RWPE1 (cell line): ENCODE measurements at regions not wholly inside any gene's neighbourhood (a gene's known extent, or its start where the extent isn't known, plus 50 kb on each side); places are given as distances from the start of the nearest gene placed in this dataset.

ENCODE experiments used
- CTCF ChIA-PET: fragments of 350-600 bp; sonication (Branson Sonifier 250); formaldehyde crosslinking; extraction: SDS; loops from one replicate; lab custom pipeline; 2021; lab: Yijun Ruan, JAX
- POLR2A ChIA-PET: fragments of 400-600 bp; formaldehyde crosslinking; extraction: SDS; loops from one replicate; lab custom pipeline; 2020; ENCODE audit warnings: antibody characterized with exemption; ENCODE audit not compliant: low non-redundant PET; lab: Yijun Ruan, JAX
- DNase-seq: peaks from one replicate; pipeline ENCODE4 v3.0.0; 2012; ENCODE audit warnings: low spot score
- H3K27ac ChIP-seq: fragments of 450-650 bp; 2 replicates; pipeline ENCODE4 v1.5.1; 2017
- CTCF ChIP-seq: fragments of 450-650 bp; conservative IDR thresholded peaks from 2 replicates; pipeline ENCODE4 v1.5.1; 2017; ENCODE audit warnings: low read depth, mild to moderate bottlenecking

- no peak overlapping the region for H3K27ac ChIP-seq
- ChIA-PET CTCF (no interaction called here), POLR2A (no interaction called here)
- DNase-seq, result no peak
- no peak for TF ChIP-seq CTCF
Observed at GRCh38 chr12:73612551-73612950, 925.1 kb upstream of the ATXN7L3B start.

GRCh38 chr12:73623421-73623820 lies 914.2 kb upstream of the ATXN7L3B start:
- TF ChIP-seq CTCF, result no peak
- DNase-seq, result no peak
- ChIA-PET CTCF (no interaction called here), POLR2A (no interaction called here)
- H3K27ac ChIP-seq, result no peak overlapping the region

- ChIA-PET CTCF (interaction anchor here (1.1 kb wide), 1 partner anchor 18 kb away, joined by 3 read pairs; no protein-coding TSS in a partner anchor), POLR2A (no interaction called here)
- no peak for TF ChIP-seq CTCF
Observed at GRCh38 chr12:73625226-73625625, 912.4 kb upstream of the ATXN7L3B start.

GRCh38 chr12:73629171-73629570 lies 908.5 kb upstream of the ATXN7L3B start:
- CTCF ChIA-PET, result interaction anchor here (0.7 kb wide), 1 partner anchor 12 kb away, joined by 3 read pairs; no protein-coding TSS in a partner anchor
- no peak for TF ChIP-seq CTCF
- POLR2A ChIA-PET, result no interaction called here
- no peak overlapping the region for H3K27ac ChIP-seq
- no peak for DNase-seq

More at GRCh38 chr12:73625226-73625625, 912.4 kb upstream of the ATXN7L3B start:
- no peak overlapping the region for H3K27ac ChIP-seq
- DNase-seq, result no peak

GRCh38 chr12:73629893-73630831 lies 907.5 kb upstream of the ATXN7L3B start:
- ChIA-PET CTCF (interaction anchor here (0.6 kb wide), 1 partner anchor 647 kb away, joined by 6 read pairs; no protein-coding TSS in a partner anchor), POLR2A (no interaction called here)
- H3K27ac ChIP-seq, result no peak overlapping the region
- DNase-seq, result no peak
- TF ChIP-seq CTCF, result no peak

- ChIA-PET POLR2A (no interaction called here), CTCF (interaction anchor here (0.6 kb wide), 1 partner anchor 29 kb away, joined by 3 read pairs; no protein-coding TSS in a partner anchor)
- no peak overlapping the region for H3K27ac ChIP-seq
- TF ChIP-seq CTCF, result no peak
- DNase-seq, result no peak
Observed at GRCh38 chr12:73632191-73632590, 905.4 kb upstream of the ATXN7L3B start.
